ENCODE measurements at regions not wholly inside any gene's neighbourhood (a gene's known extent, or its start where the extent isn't known, plus 50 kb on each side); places are given as distances from the start of the nearest gene placed in this dataset.

- DNase-seq: no peak
Measured at GRCh38 chr12:114932806-114933205, 248.8 kb upstream of the TBX3 start.

- no peak for DNase-seq
Measured at GRCh38 chr12:114931025-114931424, 247.1 kb upstream of the TBX3 start.

- DNase-seq: no peak
Measured at GRCh38 chr12:114926341-114926740, 242.4 kb upstream of the TBX3 start.

DNA sequence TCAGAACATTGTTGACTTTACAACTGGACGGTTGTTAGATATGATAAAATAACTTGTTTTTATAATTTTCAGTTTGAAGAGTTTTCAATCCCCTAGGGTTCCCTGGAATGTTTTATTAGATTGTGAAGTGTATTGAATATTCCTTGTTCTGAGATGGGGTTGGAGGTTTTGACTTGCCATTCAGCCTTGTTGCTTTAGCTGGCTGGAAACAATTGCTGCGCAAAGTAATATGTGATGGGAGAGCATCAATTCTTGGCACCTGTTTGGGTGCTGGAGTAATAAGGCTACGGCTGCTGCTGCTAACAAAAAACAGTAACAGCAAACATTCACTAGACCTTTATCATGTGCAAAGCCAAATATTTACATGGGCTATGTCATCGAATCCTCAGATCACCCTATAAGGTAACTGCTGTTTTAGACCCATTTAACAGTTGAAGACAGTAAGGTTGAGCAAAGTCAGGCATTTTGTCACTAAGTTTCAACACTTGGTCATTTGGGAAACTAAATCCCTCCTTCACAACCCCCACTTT lies 241.0 kb upstream of the TBX3 start:
- DNase-seq: no peak

DNA sequence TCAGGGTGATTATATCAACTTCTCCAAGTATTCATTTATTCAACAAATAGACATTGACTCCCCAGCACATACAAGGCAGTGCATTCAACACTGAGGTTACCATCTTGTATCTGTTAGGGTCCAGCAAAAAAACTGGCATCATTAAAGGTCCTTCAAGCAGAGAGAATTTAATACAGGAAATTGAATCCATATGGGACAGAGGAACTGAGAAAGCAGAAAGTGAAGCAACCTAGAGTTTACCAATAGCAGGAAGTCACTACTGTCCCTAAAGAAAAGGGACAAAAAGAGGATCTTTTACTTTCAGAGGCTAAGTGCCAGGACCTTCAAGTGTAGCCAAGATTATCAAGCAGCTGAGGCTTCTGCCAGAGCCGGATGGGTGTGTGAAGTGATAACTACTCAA lies 237.8 kb upstream of the TBX3 start:
- no peak for DNase-seq

GRCh38 chr12:114920771-114921554 lies 237.0 kb upstream of the TBX3 start:
- no peak for DNase-seq

- no peak for DNase-seq
Measured at GRCh38 chr12:114919479-114919878, 235.5 kb upstream of the TBX3 start.

- DNase-seq: no peak
Measured at GRCh38 chr12:114918535-114919233, 234.7 kb upstream of the TBX3 start.

DNA sequence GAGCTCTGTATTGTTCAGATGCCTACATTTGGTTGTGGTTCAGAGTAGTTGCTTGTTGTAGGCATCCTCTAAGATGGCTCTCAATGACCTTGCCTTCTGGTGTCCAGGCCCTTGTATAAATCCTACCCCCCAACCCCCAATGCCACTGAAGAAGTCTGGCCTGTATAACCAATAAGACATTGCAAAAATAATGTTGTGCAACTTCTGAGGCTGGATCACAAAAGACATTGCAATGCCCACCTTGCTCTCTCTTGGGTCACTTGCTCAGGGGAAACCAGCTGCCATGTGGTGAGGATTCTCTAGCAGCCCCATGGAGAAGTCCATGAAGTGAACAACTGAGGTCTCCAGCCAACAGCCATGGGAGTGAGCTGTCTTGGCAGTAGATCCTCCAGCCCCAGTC lies 234.0 kb upstream of the TBX3 start:
- no peak for DNase-seq

DNA sequence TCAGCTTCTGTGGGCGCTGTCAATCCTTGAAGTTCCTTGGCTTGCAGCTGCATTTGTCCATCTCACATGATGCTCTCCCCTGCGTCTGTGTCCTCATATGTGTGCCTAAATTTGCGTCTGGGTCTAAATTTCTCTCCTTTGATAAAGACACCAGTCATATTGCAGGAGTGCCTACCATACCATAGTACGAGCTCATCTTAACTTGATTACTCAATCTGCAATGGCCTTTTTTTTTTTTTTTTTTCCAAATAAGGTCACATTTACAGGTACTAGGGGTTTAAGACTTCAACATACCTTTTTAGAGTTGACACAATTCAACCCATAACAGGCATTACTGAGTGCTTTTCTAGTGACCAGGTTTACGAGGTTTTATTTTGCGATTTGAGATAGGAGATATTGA lies 233.3 kb upstream of the TBX3 start:
- no peak for DNase-seq

- no peak for DNase-seq
Measured at GRCh38 chr12:114916541-114916940, 232.6 kb upstream of the TBX3 start.

- DNase-seq: no peak
Measured at GRCh38 chr12:114916124-114916523, 232.1 kb upstream of the TBX3 start.

DNA sequence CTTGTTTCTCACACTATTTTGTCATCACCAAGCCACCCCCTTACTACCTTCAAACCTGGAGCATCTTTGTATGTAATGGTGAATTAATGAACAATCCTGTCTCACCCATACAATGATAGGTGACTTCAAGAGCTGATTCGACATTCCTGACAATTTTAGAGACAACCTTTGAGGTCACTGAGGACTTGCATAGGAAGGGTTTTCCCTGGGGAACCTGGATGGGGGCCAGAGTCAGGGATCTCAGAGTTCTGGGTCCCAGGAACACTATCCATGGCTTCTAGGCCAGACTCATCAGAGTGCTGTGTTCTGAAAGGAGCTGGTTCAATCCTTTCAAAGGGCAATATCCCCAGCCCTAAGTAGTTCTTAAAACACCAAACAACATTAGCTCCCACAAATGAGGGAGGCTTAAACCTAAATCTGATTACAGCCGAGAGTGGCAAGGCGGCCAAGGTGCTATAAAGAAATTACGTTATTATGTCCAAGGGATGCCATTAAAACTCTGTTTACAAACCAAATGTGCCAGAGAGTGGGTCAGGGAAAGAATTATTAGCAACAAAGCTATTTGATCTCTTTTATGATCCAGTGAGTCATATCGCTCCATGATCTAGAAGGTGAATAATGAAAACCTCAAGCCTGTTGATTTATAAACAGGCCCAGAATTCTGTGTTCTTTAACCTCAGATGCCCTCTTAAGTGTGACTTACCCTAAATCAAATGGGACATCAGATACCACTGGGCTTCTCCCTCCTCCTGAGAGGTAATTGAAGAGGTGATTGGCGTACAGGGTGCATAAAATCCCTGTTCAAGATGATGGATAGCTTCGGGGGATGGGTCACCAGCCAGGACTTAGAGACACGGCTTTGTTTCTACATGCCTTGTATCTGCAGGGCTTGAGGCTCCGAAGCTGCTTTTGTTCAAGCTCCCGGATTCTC lies 230.2 kb upstream of the TBX3 start:
- no peak for DNase-seq

- no peak for DNase-seq
Measured at GRCh38 chr12:114912811-114913210, 228.8 kb upstream of the TBX3 start.

GRCh38 chr12:114911196-114911595 lies 227.2 kb upstream of the TBX3 start:
- no peak for DNase-seq

GRCh38 chr12:114904254-114905003 lies 220.5 kb upstream of the TBX3 start:
- DNase-seq: no peak

DNA sequence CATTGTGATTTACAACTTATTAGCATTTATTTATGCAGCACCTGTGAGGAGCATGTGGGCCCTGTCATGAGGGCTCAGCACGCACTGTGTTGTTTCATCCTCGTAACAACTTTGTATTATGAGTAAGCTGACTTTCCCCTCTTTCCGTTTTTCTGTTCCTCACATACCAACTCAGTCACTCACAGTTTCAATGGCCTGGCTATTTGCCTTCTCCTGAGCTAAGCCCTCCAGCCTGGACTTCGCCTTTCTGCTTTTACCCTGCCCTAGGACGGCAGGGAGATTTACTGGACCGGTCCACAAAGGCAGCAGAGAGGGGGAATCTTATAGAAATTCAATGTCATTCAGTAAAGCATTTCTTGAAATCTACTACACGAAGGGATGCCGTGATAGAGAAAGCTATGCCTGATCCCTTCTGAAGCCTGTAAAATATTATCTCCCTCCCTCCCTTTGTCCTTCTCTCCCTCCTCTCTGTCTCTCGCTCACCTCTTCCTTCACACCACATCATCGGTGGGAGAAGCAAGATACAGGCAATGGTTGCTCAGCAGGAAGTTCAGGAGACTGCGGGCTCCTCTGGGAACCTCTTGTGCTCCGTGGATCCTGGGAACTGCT lies 219.2 kb upstream of the TBX3 start:
- no peak for DNase-seq

DNA sequence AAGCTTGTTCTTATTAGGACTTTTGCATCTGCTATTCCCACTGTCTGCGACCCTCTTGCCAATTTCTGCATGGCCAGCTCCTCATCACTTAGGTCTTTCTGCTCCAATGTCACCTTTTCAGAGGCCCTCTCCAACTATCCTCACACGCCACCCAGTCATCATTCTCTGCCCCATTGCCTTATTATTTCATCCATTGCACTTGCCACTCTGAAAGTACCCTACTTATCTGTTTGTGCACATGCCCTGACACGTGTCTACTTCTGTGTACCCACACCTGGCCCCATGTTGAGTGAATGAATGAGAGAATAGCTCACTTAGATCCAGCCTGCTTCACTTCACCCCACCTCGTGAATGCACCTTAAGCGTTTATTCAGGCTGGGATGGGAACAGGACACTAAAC lies 218.7 kb upstream of the TBX3 start:
- DNase-seq: no peak

GRCh38 chr12:114901316-114901715 lies 217.3 kb upstream of the TBX3 start:
- no peak for DNase-seq

GRCh38 chr12:114898159-114898558 lies 214.2 kb upstream of the TBX3 start:
- no peak for DNase-seq

GRCh38 chr12:114895827-114896226 lies 211.9 kb upstream of the TBX3 start:
- DNase-seq: no peak

GRCh38 chr12:114895081-114895480 lies 211.1 kb upstream of the TBX3 start:
- no peak for DNase-seq
